ENCODE measurements at regions not wholly inside any gene's neighbourhood (a gene's known extent, or its start where the extent isn't known, plus 50 kb on each side); places are given as distances from the start of the nearest gene placed in this dataset.

- no peak for ATAC-seq
- H3K4me2 ChIP-seq = no peak overlapping the region
- TF ChIP-seq RNF2 (IDR thresholded peaks at IDR 0.05; ENCODE audit: borderline replicate concordance, low read depth) (no peak), NR3C1 (IDR thresholded peaks at IDR 0.05) (no peak)
- POLR2A ChIA-PET = no interaction called here
- 16% methylated on average over 7 of the region's 7 CpGs for WGBS (ENCODE audit: missing lambda C conversion rate)
- no peak for DNase-seq (ENCODE audit: low read depth in 1 of 2, low spot score in 1 of 2)
- H3K4me1 ChIP-seq = no peaks in the 10 kb centered on the region
- CTCF ChIA-PET = no interaction called here
- no peak overlapping the region for H3K27ac ChIP-seq
- no peak for FAIRE-seq
- H3K4me3 ChIP-seq = no peak overlapping the region
- H3K9me3 ChIP-seq = no peaks in the 10 kb centered on the region
Measured at GRCh38 chr14:39766397-39767000, 334.3 kb upstream of the FBXO33 start.

GRCh38 chr14:39765676-39766075 lies 333.4 kb upstream of the FBXO33 start:
- 2% methylated on average over 2 of the region's 2 CpGs for WGBS (ENCODE audit: missing lambda C conversion rate)
- H3K9me3 ChIP-seq = no peaks in the 10 kb centered on the region
- no peak for ATAC-seq
- ChIA-PET CTCF (no interaction called here), POLR2A (no interaction called here)
- TF ChIP-seq RAD21 (conservative IDR thresholded peaks at IDR 0.05 in 1 of 2, IDR thresholded peaks at IDR 0.05 in 1 of 2) (no peak), KDM5A (IDR thresholded peaks at IDR 0.05) (no peak), BCL3 (IDR thresholded peaks at IDR 0.05) (no peak), TFCP2L1 (CRISPR knock-in tag; IDR thresholded peaks at IDR 0.05) (no peak), USF2 (IDR thresholded peaks at IDR 0.05) (no peak), ZC3H11A (IDR thresholded peaks at IDR 0.05) (no peak), KDM1A (IDR thresholded peaks at IDR 0.05; ENCODE audit: low read depth) (no peak), SREBF2 (IDR thresholded peaks at IDR 0.05) (no peak), NR3C1 (IDR thresholded peaks at IDR 0.05) (no peak)
- H3K4me2 ChIP-seq = no peak overlapping the region
- H3K4me3 ChIP-seq = no peak overlapping the region
- no peak for FAIRE-seq
- no peak overlapping the region for H3K27ac ChIP-seq
- H3K4me1 ChIP-seq = no peaks in the 10 kb centered on the region
- no peak for DNase-seq (ENCODE audit: low read depth in 1 of 2, low spot score in 1 of 2)

- 29% methylated on average over 1 of the region's 1 CpG for WGBS (ENCODE audit: missing lambda C conversion rate)
- DNase-seq (ENCODE audit: low read depth in 1 of 2, low spot score in 1 of 2) = no peak
- TF ChIP-seq RCOR1 (IDR thresholded peaks at IDR 0.05; ENCODE audit: low read depth, low read length) (no peak), EHF (CRISPR knock-in tag; IDR thresholded peaks at IDR 0.05) (no peak), CBX2 (IDR thresholded peaks at IDR 0.05; ENCODE audit: borderline replicate concordance, low read depth) (no peak), NPAS2 (CRISPR knock-in tag; IDR thresholded peaks at IDR 0.05; ENCODE audit: borderline replicate concordance) (no peak), ELK1 (IDR thresholded peaks at IDR 0.05; ENCODE audit: low read depth, low read length) (no peak), RFX5 (IDR thresholded peaks at IDR 0.05) (no peak), MYC (IDR thresholded peaks at IDR 0.05; ENCODE audit: borderline replicate concordance, low read length) (no peak), MAFK (IDR thresholded peaks at IDR 0.05; ENCODE audit: partially characterized antibody) (no peak), CHD2 (IDR thresholded peaks at IDR 0.05; ENCODE audit: low read length, partially characterized antibody) (no peak), FOSL2 (IDR thresholded peaks at IDR 0.05) (no peak), FOSL2 (CRISPR knock-in tag; IDR thresholded peaks at IDR 0.05) (no peak), ESRRA (IDR thresholded peaks at IDR 0.05; ENCODE audit: borderline replicate concordance, low read length) (no peak), HOXA7 (CRISPR knock-in tag; IDR thresholded peaks at IDR 0.05) (no peak), FOSB (CRISPR knock-in tag; IDR thresholded peaks at IDR 0.05) (no peak), BCL3 (IDR thresholded peaks at IDR 0.05) (no peak), NR3C1 (IDR thresholded peaks at IDR 0.05) (no peak), TFCP2L1 (CRISPR knock-in tag; IDR thresholded peaks at IDR 0.05) (no peak), HOXB13 (CRISPR knock-in tag; IDR thresholded peaks at IDR 0.05; ENCODE audit: low read depth) (no peak), USF2 (IDR thresholded peaks at IDR 0.05) (no peak)
- no peak overlapping the region for H3K4me3 ChIP-seq
- no peak for FAIRE-seq
- no peaks in the 10 kb centered on the region for H3K4me1 ChIP-seq
- H3K27ac ChIP-seq = no peak overlapping the region
- H3K9me3 ChIP-seq = no peaks in the 10 kb centered on the region
- CTCF ChIA-PET = no interaction called here
- ATAC-seq = no peak; a peak in 1 of 6 replicates
- H3K4me2 ChIP-seq = no peak overlapping the region
- POLR2A ChIA-PET = no interaction called here
Measured at GRCh38 chr14:39763402-39763890, 331.2 kb upstream of the FBXO33 start.

All from A549 (cell line).